ENCODE measurements at regions not wholly inside any gene's neighbourhood (a gene's known extent, or its start where the extent isn't known, plus 50 kb on each side); places are given as distances from the start of the nearest gene placed in this dataset.

GRCh38 chr16:17802571-17802970, 331.8 kb upstream of the XYLT1 start:
- DNase-seq (ENCODE audit: low read depth), result no peak

GRCh38 chr16:17801068-17801467, 330.3 kb upstream of the XYLT1 start:
- peak; percentile 19 for DNase-seq (ENCODE audit: low read depth)

GRCh38 chr16:17798716-17799115, 328.0 kb upstream of the XYLT1 start:
- no peak for DNase-seq (ENCODE audit: low read depth)

- no peak for DNase-seq (ENCODE audit: low read depth)
These were observed 322.6 kb upstream of the XYLT1 start for GRCh38 chr16:17793354-17793753.

- peak; percentile 64 for DNase-seq (ENCODE audit: low read depth)
These were observed 313.3 kb upstream of the XYLT1 start for GRCh38 chr16:17784073-17784472.

GRCh38 chr16:17780181-17780580, 309.4 kb upstream of the XYLT1 start:
- peak; percentile 67 for DNase-seq (ENCODE audit: low read depth)

- DNase-seq (ENCODE audit: low read depth), result peak; percentile 58
These were observed 306.7 kb upstream of the XYLT1 start for GRCh38 chr16:17777408-17777863.

GRCh38 chr16:17776888-17777287, 306.1 kb upstream of the XYLT1 start:
- DNase-seq (ENCODE audit: low read depth), result no peak

GRCh38 chr16:17776465-17776864, 305.7 kb upstream of the XYLT1 start:
- no peak for DNase-seq (ENCODE audit: low read depth)

GRCh38 chr16:17775061-17775460, 304.3 kb upstream of the XYLT1 start:
- DNase-seq (ENCODE audit: low read depth), result peak; percentile 13

- DNase-seq (ENCODE audit: low read depth), result peak; percentile 5
These were observed 302.9 kb upstream of the XYLT1 start for GRCh38 chr16:17773698-17774101.

- DNase-seq (ENCODE audit: low read depth), result no peak
These were observed 299.3 kb upstream of the XYLT1 start for GRCh38 chr16:17770104-17770503.

- DNase-seq (ENCODE audit: low read depth), result no peak
These were observed 298.3 kb upstream of the XYLT1 start for GRCh38 chr16:17769065-17769464.

GRCh38 chr16:17768257-17768656, 297.5 kb upstream of the XYLT1 start:
- DNase-seq (ENCODE audit: low read depth), result peak; percentile 70

GRCh38 chr16:17766012-17766411, 295.3 kb upstream of the XYLT1 start:
- DNase-seq (ENCODE audit: low read depth), result no peak

GRCh38 chr16:17759451-17760390, 289.0 kb upstream of the XYLT1 start:
- no peak for DNase-seq (ENCODE audit: low read depth)

GRCh38 chr16:17757808-17758207, 287.0 kb upstream of the XYLT1 start:
- no peak for DNase-seq (ENCODE audit: low read depth)

- no peak for DNase-seq (ENCODE audit: low read depth)
These were observed 284.4 kb upstream of the XYLT1 start for GRCh38 chr16:17755158-17755557.

- no peak for DNase-seq (ENCODE audit: low read depth)
These were observed 282.7 kb upstream of the XYLT1 start for GRCh38 chr16:17753434-17753833.

GRCh38 chr16:17749706-17750105, 278.9 kb upstream of the XYLT1 start:
- no peak for DNase-seq (ENCODE audit: low read depth)

GRCh38 chr16:17748044-17748719, 277.4 kb upstream of the XYLT1 start:
- no peak for DNase-seq (ENCODE audit: low read depth)

GRCh38 chr16:17747081-17747756, 276.5 kb upstream of the XYLT1 start:
- no peak for DNase-seq (ENCODE audit: low read depth)

All from amniotic epithelial cell (primary cell).